LNCAP (cell line): ENCODE measurements at regions not wholly inside any gene's neighbourhood (a gene's known extent, or its start where the extent isn't known, plus 50 kb on each side); places are given as distances from the start of the nearest gene placed in this dataset.

Experiments
- CTCF ChIP-seq: fragments of 450-650 bp; IDR thresholded peaks from 2 replicates; pipeline ENCODE4 v1.5.1; 2017; ENCODE audit warnings: mild to moderate bottlenecking

GRCh38 chr18:21998486-21998885 lies 170.9 kb upstream of the GATA6 start:
- no peak for TF ChIP-seq CTCF

- no peak for TF ChIP-seq CTCF
Observed at GRCh38 chr18:22001912-22002487, 167.4 kb upstream of the GATA6 start.

- TF ChIP-seq CTCF: no peak
Observed at GRCh38 chr18:22005191-22005841, 164.1 kb upstream of the GATA6 start.

GRCh38 chr18:22006458-22006857 lies 162.9 kb upstream of the GATA6 start:
- TF ChIP-seq CTCF: no peak

- no peak for TF ChIP-seq CTCF
Observed at GRCh38 chr18:22009242-22009641, 160.1 kb upstream of the GATA6 start.

GRCh38 chr18:22013993-22014392 lies 155.4 kb upstream of the GATA6 start:
- TF ChIP-seq CTCF: no peak

- TF ChIP-seq CTCF: no peak
Observed at GRCh38 chr18:22015156-22015555, 154.2 kb upstream of the GATA6 start.

- TF ChIP-seq CTCF: no peak
Observed at GRCh38 chr18:22018366-22018765, 151.0 kb upstream of the GATA6 start.
